HG03460 (cell line): ENCODE measurements at regions not wholly inside any gene's neighbourhood (a gene's known extent, or its start where the extent isn't known, plus 50 kb on each side); places are given as distances from the start of the nearest gene placed in this dataset.
"Not testable (repeated sequence)": the region's sequence is repeated elsewhere in the genome, so short reads cannot be mapped to it uniquely, and the experiment has no call there.

Source experiments
- ATAC-seq: cut with Tn5 transposase; IDR thresholded peaks from one replicate; pipeline ENCODE4 v1.9.1; 2021; ENCODE audit not compliant: unreplicated experiment

DNA sequence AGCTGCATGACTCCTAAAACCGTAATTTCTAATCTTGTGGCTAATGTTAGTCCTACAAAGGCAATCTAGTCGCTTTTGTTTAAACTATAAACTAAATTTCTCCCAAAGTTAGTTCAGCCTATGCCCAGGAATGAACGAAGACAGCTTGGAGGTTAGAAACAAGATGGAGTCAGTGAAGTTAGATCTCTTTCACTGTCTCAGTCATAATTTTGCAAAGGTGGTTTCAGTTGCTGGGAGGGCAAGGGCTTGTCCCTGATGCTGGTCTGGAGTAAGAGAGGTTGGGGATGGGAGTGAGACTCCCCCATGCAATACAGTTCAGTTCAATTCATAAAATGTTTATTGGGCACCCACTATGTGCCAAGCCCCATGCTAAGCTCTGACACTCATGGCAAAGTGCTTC is 362.1 kb downstream of the TYW1 start:
- not testable (repeated sequence) for ATAC-seq

DNA sequence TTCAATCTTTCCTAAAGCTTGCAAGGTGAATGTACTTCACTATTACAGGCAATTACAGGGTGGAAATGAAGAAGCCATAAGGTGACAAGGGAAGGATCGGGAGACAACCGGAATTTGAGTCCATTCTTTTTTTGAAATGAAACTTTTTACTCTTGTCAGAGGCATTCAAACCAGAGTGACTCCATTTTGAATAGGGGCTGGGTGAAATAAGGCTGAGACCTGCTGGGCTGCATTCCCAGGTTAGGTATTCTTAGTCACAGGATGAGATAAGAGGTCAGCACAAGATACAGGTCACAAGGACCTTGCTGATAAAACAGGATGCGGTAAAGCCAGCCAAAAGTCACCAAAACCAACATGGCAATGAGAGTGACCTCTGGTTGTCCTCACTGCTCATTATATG is 363.3 kb downstream of the TYW1 start:
- ATAC-seq = no peak

DNA sequence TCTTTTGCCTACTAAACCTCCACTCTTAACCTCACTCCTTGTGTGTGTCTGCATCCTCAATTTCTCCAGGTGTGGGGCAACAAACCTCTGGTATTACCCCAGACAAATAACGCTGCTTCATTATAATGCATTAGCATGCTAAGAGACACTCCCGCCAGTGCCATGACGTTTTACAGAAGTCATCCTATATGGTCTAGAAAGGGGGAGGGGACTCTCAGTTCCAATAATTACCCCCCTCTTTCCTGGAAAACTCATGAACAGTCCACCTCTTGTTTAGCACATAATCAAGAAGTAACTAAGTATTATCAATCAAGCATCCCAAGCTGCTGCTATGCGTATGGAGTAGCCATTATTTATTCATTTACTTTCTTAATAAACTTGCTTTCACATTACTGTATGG is 364.5 kb downstream of the TYW1 start:
- ATAC-seq = no peak

DNA sequence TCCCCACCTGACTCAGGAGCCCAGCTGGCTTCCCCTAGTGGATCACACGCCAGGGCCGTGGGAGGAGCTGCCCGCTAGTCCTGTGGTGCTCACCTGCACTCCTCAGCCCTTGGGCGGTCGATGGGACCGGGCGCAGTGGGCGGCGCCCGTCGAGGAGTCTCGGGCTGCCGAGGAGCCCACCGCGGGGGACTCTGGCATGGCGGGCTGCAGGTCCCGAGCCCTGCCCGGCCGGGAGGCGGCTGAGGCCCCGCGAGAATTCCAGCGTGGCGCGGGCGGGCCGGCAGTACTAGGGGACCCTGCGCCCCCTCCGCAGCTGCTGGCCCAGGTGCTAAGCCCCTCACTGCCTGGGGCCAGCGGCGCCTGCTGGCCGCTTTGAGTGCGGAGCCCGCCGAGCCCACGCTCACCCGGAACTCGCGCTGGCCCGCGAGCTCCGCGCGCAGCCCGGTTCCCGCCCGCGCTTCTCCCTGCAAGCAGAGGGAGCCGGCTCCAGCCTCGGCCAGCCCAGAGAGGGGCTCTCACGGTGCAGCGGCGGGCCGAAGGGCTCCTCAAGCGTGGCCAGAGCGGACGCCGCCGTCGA is 367.9 kb downstream of the TYW1 start:
- no peak for ATAC-seq

DNA sequence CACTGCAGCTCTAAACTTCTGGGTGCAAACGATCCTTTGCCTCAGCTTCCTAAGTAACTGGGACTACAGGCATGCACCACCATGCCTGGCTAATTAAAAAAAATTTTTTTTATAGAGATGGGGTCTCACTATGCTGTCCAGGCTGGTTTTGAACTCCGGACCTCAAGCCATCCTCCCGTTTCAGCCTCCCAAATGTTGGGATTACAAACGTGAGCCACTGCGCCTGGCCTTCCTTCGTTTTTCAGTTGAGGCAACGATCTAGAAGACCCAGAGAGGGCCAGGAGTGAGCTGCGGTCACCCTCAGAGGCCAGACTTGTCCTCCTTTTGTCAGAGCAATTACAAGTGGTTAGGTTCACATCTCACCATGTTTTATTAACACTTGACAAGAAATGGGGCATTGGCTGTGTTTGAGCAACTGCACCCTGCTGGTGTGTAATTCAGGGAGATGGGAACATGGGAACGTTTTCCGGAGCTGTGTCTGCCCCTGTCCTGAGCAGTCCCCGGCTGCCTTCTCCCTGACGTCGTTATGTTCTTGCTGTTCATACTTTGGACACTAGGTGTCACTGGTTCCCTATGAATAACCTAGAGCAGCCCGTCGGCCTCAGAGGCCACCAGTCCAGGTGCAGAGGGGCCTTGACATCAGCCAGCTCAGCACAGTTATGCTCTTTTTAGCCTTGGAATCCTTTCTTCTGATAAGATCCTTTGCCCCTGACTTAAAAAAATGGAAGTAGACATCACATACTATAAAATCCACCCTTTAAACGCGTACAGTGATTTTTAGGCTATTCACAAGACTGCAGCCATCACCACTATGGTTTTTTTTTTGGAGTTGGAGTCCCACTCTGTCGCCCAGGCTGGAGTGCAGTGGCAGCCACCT is 375.0 kb downstream of the TYW1 start:
- peak; percentile 90 for ATAC-seq

DNA sequence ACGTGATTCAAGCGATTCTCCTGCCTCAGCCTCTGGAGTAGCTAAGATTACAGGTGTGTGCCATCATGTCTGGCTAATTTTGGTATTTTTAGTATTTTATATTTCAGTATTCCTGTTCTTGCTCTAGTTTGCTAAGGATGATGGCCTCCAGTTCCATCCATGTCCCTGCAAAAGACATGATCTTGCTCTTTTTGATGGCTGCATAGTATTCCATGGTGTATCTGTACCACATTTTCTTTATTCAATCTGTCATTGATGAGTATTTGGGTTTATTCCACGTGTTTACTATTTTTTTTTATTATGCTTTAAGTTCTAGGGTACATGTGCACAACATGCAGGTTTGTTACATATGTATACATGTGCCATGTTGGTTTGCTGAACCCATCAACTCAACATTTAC is 376.8 kb downstream of the TYW1 start:
- ATAC-seq = not testable (repeated sequence)

DNA sequence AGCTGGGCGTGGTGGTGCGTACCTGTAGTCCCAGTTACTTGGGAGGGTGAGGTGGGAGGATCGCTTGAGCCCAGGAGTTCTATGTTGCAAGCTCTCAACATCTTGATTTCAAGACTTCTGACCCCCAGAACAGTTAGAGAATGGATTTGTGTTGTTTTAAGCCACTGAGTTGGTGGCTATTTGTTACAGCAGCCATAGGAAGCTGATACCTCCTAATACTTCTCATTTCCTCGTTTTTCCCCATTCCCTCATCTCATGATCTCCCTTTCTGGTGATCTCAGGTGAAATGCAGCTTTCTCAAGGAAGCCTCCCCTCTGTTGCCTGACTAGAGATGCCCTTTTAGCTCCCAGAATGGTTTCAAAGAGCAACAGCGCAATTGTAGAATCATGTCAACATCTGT is 378.8 kb downstream of the TYW1 start:
- no peak for ATAC-seq

DNA sequence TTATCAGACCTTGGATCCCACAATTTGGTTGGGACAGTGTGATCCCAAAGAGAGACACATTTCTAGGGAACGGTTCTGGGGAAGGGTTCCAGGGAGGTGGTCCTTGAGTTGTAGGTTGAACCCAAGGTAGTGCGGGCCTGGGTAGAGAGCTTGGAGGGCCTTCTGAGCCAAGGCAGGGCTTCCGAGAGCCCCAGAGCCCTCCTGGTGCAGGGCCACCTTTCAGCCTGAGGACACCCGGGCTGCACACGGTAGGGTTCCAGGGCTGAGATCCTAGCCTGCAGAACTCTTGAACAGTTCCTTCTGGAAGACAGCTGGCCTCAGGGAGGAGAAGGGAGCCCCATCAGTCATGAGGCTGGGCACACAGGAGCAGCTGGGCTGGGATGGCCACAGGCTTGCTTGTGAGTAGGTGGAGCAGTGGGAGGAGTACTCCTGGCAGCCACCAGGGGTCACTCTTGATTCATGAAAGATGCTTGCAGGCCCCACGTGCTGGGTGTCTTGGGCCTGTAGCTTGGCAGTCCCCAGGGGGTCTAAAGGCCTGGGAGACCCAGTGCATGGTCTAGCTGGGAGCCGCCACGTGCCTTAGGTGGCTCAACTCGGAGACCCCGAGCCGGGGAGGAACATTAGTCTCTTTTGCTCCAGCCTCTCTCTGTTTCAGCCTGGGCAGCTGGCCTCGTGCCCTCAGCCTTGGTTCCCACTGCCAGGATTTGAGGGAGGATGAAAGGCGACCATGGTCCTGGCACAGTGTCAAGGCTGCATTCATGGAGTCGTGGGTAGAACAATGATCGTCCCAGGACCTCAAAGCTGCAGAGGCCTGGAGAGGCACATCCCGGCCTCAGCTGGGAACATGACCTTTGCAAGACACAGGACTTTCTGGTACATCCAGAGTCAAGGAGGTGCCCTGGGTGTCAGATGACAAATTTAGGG is 381.6 kb downstream of the TYW1 start:
- peak; percentile 89 for ATAC-seq

DNA sequence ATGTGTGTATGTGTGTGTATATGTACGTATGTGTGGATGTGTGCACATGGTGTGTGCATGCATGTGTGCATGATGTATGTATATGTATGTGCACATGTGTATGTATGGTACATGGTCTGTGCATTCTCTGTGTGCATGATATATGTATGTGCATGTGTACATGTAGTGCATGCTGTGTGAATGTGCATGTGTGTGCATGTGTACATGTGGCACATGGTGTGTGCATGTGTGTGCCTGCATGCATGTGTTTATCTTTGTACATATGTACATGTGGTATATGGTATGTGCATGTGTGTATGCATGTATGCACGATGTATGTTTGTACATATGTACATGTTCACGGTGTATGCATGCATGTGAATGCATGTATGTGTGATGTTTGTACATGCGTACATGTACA is 383.7 kb downstream of the TYW1 start:
- no peak for ATAC-seq

DNA sequence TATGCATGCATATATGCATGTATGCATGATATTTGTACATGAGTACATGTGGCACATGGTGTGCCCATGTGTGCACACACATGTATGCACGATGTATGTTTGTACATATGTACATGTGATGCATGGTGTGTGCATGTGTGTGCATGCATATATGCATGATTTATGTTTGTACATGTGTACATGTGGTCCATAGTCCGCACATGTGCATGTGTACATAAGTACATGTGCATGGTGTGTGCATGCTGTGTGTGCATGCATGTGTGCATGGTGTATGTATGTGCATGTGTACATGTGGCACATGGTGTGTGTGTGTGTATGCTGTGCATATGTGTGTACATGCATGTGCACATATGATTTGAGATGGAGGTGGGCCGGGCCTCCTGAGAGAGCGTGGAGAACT is 384.2 kb downstream of the TYW1 start:
- no peak for ATAC-seq

DNA sequence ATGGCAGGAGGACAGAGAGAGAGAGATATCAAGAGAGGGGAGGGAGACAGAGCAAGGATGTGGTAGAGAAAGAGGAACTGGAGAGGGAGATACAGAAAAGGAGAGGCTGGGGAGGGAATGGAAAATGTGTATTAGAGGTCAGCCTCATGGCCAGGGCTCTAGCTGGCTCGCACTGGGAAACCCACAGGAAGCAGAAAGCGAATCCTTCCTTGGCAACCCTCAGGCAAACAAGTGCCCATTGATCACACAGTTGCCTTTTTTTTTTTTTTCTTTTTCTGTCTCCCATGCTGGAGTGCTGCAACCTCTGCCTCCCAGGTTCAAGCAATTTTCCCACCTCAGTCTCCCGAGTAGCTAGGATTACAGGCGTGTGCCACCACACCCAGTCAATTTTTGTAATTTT is 391.2 kb downstream of the TYW1 start:
- ATAC-seq = no peak

DNA sequence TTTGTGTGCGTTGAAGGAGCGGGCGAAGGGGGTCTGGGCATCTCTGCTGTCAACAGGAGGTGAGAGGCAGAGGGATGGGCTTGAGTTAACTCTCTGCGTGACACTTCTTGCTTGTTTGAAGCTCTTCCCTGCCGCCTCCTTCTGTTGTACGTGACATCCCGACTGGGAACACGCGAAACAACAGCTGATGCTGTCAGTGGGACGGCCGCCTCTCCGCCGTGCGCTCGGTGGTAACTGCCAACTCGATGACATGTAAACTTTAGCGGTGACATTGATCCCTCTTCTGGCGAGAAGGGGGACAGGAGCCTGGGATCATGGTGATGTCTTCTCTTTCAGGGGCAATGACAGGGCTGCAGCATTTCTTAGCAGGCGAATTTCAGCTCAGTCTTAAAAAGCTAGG is 394.5 kb downstream of the TYW1 start:
- no peak for ATAC-seq

DNA sequence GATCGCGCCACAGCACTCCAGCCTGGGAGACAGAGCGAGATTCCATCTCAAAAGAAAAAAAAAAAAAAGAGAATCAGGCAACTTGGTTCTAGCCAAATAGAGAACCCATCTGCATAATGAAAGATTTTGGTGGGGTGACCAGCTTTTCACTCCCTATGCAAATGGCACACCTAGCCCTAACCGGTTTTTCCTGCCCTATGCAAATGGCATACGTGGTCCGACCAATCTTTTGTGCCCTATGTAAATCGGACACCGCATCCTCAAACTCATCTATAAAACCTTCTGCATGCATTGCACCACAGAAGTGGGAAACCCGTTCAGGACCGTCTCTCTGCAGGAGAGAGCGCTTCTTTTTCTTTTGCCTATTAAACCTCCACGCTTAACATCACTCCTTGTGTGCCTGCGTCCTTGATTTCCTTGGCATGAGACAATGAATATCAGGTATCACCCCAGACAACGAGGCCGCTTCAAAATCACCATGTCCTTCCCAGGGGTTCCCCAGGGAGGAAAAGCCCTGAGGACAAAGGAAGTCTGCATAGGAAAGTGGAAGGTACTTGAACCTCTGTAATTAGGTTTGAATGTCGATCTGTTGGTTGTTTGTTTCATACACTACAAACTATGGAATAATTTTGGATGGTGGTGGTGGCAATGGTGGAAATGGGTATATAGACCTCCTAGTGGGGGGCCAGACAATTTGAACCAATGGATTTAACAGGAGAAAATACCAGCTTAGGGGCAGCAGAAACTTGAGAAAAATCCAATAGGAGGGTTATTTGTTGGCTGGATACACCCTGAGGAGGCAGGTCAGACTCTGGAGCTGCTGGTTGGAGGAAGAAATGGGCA is 396.2 kb downstream of the TYW1 start:
- no peak for ATAC-seq

DNA sequence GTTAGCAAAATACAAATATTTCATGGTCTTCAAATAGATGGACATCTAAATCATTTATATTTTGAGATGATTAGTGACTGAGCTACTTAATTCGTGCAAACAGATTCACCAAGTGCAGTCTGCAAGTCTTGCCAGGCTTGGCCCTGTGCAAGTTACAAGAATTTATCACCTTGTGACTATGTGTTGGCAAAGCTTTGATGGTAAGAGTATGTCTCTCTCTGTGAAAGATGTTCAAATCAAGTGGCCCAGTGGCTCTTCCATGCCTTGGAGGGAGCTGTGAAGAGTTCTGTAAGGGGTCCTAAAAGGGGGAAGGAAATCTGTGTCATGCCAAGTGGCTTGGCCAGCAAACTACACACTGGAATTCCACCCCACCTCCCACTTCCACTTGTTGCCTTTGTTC is 397.3 kb downstream of the TYW1 start:
- no peak for ATAC-seq

DNA sequence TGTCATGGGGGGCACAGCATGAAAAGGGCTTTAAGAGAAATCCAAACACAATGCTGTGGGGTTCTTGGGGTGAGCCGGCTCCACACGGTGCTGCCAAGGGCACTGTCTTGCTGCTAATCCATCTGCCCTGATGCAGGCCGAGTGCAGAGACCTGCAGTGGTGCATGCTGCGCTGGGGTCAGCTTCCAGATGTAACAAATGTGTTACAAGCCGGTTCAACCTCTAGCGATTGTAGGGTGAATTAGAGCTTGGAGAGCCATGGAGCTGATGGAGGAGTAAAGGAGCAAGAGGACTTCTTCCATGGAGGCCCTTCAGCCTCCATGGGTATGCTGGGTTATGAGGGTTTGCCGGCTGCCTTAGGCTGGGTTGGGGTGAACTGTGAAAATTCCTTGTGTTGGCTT is 402.3 kb downstream of the TYW1 start:
- ATAC-seq = no peak

DNA sequence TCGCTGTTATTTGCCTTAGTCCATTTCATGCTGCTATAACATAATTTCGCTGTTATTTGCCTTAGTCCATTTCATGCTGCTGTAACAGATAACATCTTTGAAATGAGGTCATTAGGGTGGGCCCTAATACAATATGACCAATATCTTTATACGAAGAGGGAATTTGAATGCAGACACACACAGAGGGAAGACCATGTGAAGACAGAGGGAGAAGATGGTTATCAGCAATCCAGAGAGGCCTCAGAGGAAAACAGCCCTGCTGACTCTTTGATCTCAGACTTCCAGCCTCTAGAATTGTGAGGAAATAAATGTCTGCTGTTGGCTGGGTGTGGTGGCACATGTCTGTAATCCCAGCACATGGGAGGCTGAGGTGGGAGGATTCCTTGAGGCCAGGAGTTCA is 404.9 kb downstream of the TYW1 start:
- no peak for ATAC-seq

DNA sequence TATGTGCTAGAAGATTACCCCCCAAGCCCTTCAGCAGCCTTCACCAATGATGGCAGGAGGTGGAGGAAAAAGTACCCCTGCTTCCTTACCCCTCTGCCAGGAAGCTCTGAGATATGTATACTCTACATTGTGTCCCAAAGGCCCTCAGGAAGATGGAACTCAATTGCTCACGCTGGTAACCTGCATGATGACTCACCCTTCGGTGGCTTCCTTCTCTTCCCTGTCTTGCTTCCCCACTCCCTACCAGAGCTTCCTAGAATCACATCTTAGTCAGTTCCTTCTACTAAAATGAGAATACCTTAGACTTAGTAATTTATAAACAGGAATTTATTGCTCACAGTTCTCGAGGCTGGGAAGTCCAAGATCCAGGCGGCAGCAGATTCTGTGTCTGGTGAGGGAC is 405.6 kb downstream of the TYW1 start:
- ATAC-seq = no peak

DNA sequence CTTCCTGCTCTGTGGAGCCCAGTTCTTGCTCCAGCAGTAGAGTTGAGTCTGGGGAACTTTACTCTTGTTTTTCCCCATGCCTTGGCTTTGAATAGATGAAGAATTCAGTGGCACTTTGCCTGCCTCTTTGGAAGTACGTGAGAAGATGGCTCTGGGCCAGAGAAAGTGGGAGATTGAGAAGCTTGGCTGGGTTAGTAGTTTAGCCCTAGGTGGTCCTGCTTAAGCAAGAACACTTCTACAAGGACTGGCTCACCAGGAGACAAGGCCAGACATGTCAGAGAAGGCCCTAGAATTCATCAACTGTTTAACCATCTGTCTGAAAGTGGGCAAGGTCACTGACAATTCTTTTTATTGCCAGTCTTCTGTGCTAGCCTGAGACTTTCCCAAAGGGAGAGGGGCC is 410.3 kb downstream of the TYW1 start:
- no peak for ATAC-seq

DNA sequence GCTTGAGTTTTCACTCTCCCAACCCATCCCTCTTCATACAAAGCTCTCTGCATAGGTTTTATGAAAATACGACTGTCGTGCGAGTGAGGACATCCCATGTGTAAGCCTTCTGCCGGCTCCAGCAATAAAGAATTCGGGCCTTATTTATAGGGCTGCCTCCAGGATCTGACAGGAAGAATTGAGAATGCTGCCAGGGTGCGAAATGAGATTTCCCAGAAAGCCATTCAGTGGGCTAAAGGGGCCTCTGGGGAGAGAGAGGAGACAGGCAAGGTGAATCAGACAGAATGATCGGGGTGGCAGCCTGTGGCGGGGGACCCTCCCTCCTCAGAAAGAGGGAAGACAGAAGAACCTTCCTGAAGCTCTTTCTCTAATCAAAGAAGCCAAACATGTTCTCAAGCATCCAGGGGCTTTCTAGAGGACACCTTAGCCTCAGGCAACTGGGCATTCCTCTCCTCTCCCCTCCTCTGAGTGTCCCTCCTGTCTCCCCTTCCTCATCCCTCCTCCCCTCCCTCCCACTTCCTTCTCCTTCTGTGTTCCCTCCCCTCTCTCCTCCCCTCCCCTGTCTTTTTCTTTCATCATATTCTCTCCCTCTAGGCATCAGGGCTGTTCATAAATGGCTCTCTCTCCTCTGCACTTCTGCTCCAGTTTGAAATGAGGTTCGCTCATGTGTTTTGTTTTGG is 410.9 kb downstream of the TYW1 start:
- ATAC-seq = no peak

DNA sequence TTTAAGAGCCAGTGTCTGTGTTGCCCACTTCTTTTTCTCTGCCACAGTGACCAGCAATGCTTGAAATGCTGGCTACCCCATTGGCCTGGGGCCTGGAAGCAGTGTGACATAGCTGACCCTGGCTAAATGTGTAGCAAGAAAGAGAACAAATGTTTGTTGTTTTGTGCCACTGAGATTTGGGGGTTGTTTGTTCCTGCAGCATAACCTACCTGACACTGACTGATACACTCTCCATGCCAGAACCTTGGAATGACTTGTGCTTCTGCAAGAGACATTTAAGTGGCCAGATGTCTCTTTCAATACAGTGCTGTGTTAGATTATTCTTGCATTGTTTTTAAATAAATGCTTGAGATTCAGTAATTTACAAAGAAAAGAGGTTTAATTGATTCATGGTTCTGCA is 411.5 kb downstream of the TYW1 start:
- no peak for ATAC-seq
